BLaER1 (cell line): ENCODE measurements at regions not wholly inside any gene's neighbourhood (a gene's known extent, or its start where the extent isn't known, plus 50 kb on each side); places are given as distances from the start of the nearest gene placed in this dataset.

Source experiments
- H3K27ac ChIP-seq: shearing (Covaris generic); formaldehyde crosslinking; 2 replicates; pipeline ENCODE4 v1.8.1; 2022
- H3K27me3 ChIP-seq: shearing (Covaris generic); formaldehyde crosslinking; 2 replicates; pipeline ENCODE4 v1.8.1; 2022
- H3K36me3 ChIP-seq: shearing (Covaris generic); formaldehyde crosslinking; 2 replicates; pipeline ENCODE4 v1.8.1; 2022
- H3K4me1 ChIP-seq: shearing (Covaris generic); formaldehyde crosslinking; 2 replicates; pipeline ENCODE4 v1.8.1; 2022
- H3K4me2 ChIP-seq: shearing (Covaris generic); formaldehyde crosslinking; 2 replicates; pipeline ENCODE4 v1.8.1; 2022
- H3K4me3 ChIP-seq: shearing (Covaris generic); formaldehyde crosslinking; 2 replicates; pipeline ENCODE4 v1.8.1; 2022
- H3K9ac ChIP-seq: shearing (Covaris generic); formaldehyde crosslinking; 2 replicates; pipeline ENCODE4 v1.8.1; 2022
- H3K9me3 ChIP-seq: shearing (Covaris generic); formaldehyde crosslinking; 2 replicates; pipeline ENCODE4 v1.8.1; 2022
- H4K20me1 ChIP-seq: shearing (Covaris generic); formaldehyde crosslinking; 2 replicates; pipeline ENCODE4 v1.8.1; 2022
- Cebpa-rat ChIP-seq: shearing (Covaris generic); IDR thresholded peaks from 2 replicates; pipeline ENCODE4 v1.8.1; 2022

GRCh38 chr2:173661586-173661985 is 303.6 kb downstream of the SP3 start:
- Histone ChIP-seq H3K27ac (no peak overlapping the region), H4K20me1 (no peaks in the 10 kb centered on the region), H3K9ac (no peak overlapping the region), H3K27me3 (no peaks in the 10 kb centered on the region), H3K36me3 (no peaks in the 10 kb centered on the region), H3K4me3 (no peak overlapping the region), H3K4me1 (peaks cover 11% of the 10 kb centered on the region), H3K9me3 (no peaks in the 10 kb centered on the region), H3K4me2 (no peak overlapping the region)
- TF ChIP-seq Cebpa-rat: no peak

DNA sequence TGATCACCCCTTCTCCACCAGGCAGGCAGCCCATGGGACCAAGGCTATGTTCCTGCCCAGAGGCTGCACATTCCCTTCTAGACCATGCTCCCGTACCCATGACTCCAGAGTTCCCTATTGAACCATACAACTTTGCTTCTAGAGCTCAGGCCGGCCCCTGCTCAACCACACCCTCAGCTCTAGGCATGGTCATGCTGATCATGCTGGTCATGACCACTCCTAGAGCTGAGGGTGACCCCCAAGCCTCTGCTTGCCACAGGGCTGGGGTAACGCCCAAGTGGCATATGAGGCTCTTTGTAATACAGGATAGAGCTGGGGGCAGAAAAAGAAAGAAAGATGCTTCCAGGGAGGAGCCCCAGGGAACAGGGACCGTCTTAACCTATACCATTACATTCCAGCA is 301.8 kb downstream of the SP3 start:
- no peaks in the 10 kb centered on the region for H3K27me3 ChIP-seq
- peaks cover 11% of the 10 kb centered on the region for H3K4me1 ChIP-seq
- no peaks in the 10 kb centered on the region for H3K36me3 ChIP-seq
- no peak overlapping the region for H3K27ac ChIP-seq
- no peak overlapping the region for H3K4me2 ChIP-seq
- H4K20me1 ChIP-seq: no peaks in the 10 kb centered on the region
- H3K9ac ChIP-seq: no peak overlapping the region
- no peak for TF ChIP-seq Cebpa-rat
- no peaks in the 10 kb centered on the region for H3K9me3 ChIP-seq
- no peak overlapping the region for H3K4me3 ChIP-seq

GRCh38 chr2:173663835-173664512 is 301.2 kb downstream of the SP3 start:
- Histone ChIP-seq H3K4me2 (no peak overlapping the region), H3K9me3 (no peaks in the 10 kb centered on the region), H3K4me1 (peaks cover 11% of the 10 kb centered on the region), H3K27ac (no peak overlapping the region), H3K9ac (no peak overlapping the region), H3K36me3 (no peaks in the 10 kb centered on the region), H3K27me3 (no peaks in the 10 kb centered on the region), H3K4me3 (no peak overlapping the region), H4K20me1 (no peaks in the 10 kb centered on the region)
- TF ChIP-seq Cebpa-rat: no peak

DNA sequence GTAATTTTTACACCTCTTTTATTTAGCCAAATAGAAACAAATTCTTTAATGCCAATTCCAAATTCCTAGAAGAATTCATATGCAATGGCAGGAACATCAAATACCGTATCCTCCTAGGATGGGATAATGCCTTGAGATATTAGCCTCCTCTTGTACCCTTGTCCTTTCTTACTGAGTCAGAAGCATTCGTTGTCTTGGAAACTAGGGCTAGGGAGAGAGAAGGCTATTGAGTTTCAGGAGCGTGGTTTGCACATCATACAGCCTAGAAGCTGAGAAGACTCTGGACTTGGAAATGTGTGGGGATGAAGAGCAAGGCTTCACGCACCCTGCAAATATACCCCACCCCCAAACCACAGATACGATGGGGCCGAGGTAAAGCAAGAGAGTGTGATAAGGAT is 300.7 kb downstream of the SP3 start:
- H3K9me3 ChIP-seq: no peaks in the 10 kb centered on the region
- H3K36me3 ChIP-seq: no peaks in the 10 kb centered on the region
- H3K27me3 ChIP-seq: no peaks in the 10 kb centered on the region
- H3K4me1 ChIP-seq: peaks cover 11% of the 10 kb centered on the region
- H3K4me2 ChIP-seq: peak overlapping the region; percentile 41
- H3K9ac ChIP-seq: no peak overlapping the region
- no peaks in the 10 kb centered on the region for H4K20me1 ChIP-seq
- TF ChIP-seq Cebpa-rat: no peak
- no peak overlapping the region for H3K4me3 ChIP-seq
- no peak overlapping the region for H3K27ac ChIP-seq

GRCh38 chr2:173666171-173666888 is 298.8 kb downstream of the SP3 start:
- Histone ChIP-seq H3K4me1 (peaks cover 11% of the 10 kb centered on the region), H3K9ac (no peak overlapping the region), H3K36me3 (no peaks in the 10 kb centered on the region), H3K27ac (no peak overlapping the region), H4K20me1 (no peaks in the 10 kb centered on the region), H3K4me2 (no peak overlapping the region), H3K27me3 (no peaks in the 10 kb centered on the region), H3K4me3 (no peak overlapping the region), H3K9me3 (no peaks in the 10 kb centered on the region)
- no peak for TF ChIP-seq Cebpa-rat

DNA sequence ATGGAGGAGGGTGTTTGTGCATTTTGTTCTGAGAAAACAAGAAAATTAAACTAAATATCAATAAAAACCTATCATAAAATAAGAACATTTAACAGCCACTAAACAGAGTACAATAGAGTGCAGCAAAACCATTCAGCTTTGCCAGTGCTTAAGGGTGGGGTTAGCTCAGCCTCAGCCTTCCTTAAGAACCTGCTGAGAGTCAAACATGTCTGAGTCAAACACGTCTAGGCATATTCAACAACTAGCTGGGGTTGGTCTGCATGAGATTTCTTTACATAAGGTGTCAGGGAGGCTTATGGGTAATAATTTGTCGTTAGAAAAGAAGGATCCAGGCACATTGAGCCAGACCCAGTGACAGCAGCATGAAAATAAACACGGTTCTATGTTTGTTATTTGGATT is 298.2 kb downstream of the SP3 start:
- H3K9me3 ChIP-seq: no peaks in the 10 kb centered on the region
- no peaks in the 10 kb centered on the region for H3K36me3 ChIP-seq
- H4K20me1 ChIP-seq: no peaks in the 10 kb centered on the region
- no peak overlapping the region for H3K4me2 ChIP-seq
- TF ChIP-seq Cebpa-rat: no peak
- peaks cover 11% of the 10 kb centered on the region for H3K4me1 ChIP-seq
- no peak overlapping the region for H3K4me3 ChIP-seq
- H3K27ac ChIP-seq: no peak overlapping the region
- H3K9ac ChIP-seq: no peak overlapping the region
- no peaks in the 10 kb centered on the region for H3K27me3 ChIP-seq

- H3K27ac ChIP-seq: no peak overlapping the region
- H3K4me1 ChIP-seq: peaks cover 11% of the 10 kb centered on the region
- H3K4me2 ChIP-seq: no peak overlapping the region
- H3K9me3 ChIP-seq: no peaks in the 10 kb centered on the region
- no peak for TF ChIP-seq Cebpa-rat
- no peak overlapping the region for H3K9ac ChIP-seq
- H3K36me3 ChIP-seq: no peaks in the 10 kb centered on the region
- no peaks in the 10 kb centered on the region for H4K20me1 ChIP-seq
- no peak overlapping the region for H3K4me3 ChIP-seq
- no peaks in the 10 kb centered on the region for H3K27me3 ChIP-seq
Measured at GRCh38 chr2:173667415-173667814, 297.8 kb downstream of the SP3 start.

DNA sequence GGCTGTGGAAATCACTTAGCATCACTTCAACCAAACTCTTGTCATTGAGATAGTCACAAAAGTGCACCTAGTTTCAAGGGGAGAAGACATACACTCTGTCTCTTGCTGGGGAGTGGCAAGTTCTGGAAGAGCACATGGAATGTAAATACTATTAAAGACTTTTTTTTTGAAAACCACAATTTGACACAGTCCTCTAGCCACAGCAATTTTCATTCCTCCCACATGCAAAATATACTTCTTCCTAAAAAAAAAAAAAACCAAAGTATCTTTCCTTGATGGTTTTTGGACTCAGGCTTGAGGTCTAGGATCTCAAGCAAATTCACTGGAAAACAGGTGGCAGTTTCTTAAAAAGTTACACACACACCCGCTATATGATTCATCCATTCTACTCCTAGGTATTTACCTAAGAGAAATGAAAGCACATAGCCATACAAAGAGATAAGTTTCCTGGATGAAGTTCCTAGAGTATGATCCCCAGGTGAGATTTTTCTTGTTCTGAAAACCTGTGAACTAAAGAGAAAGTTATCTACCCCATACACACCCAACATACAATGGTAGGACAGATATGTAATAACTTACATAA is 295.8 kb downstream of the SP3 start:
- Histone ChIP-seq H3K4me1 (peaks cover 11% of the 10 kb centered on the region), H3K9ac (no peak overlapping the region), H4K20me1 (no peaks in the 10 kb centered on the region), H3K4me3 (no peak overlapping the region), H3K27ac (no peak overlapping the region), H3K27me3 (no peaks in the 10 kb centered on the region), H3K4me2 (no peak overlapping the region), H3K36me3 (no peaks in the 10 kb centered on the region), H3K9me3 (0 out of 2 replicates have a peak, but pooled peaks cover 5% of the 10 kb centered on the region)
- TF ChIP-seq Cebpa-rat: no peak

DNA sequence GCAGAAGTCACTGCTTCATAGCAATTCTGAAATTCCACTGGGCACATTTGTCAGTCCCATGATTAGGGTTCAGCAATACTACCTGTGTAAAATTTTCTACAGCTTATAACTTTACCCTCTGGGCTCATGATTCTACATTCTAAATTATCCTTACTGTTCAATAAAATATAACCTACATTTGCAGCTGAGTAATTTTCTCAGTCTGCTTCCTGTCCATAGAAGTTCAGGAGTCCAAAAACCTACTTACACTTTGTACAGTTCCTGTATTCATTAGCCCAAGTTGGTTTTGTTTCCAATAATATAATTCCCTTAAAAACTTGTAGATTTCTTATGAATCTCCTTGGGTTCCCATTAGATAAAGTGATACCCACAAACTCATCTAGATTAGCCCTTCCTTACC is 295.3 kb downstream of the SP3 start:
- Histone ChIP-seq H4K20me1 (no peaks in the 10 kb centered on the region), H3K4me2 (no peak overlapping the region), H3K4me3 (no peak overlapping the region), H3K36me3 (no peaks in the 10 kb centered on the region), H3K27me3 (no peaks in the 10 kb centered on the region), H3K9ac (no peak overlapping the region), H3K9me3 (0 out of 2 replicates have a peak, but pooled peaks cover 5% of the 10 kb centered on the region), H3K27ac (no peak overlapping the region), H3K4me1 (peaks cover 7% of the 10 kb centered on the region)
- TF ChIP-seq Cebpa-rat: no peak
